Thoracic aorta (tissue), 2 donors: ENCODE measurements at regions not wholly inside any gene's neighbourhood (a gene's known extent, or its start where the extent isn't known, plus 50 kb on each side); places are given as distances from the start of the nearest gene placed in this dataset.

ENCODE experiments used
- ATAC-seq: fragments of 150-250 bp; one replicate; pipeline ENCODE4 v1.8.0; 2017; ENCODE audit warnings: low read depth; ENCODE audit not compliant: insufficient number of reproducible peaks, low FRiP score
- DNase-seq: peaks from one replicate; pipeline ENCODE4 v3.0.0-alpha.2; 2020; ENCODE audit warnings: low spot score
- H3K27ac ChIP-seq, 2 donors: fragments of 200-600 bp; sonication (generic); 1 replicate in 1 of 2; 2 replicates in 1 of 2; pipeline ENCODE4 v1.5.1; 2016; ENCODE audit warnings: mild to moderate bottlenecking in 2 of 2, moderate library complexity in 2 of 2
- H3K27me3 ChIP-seq: fragments of 200-600 bp; sonication (generic); replicated peaks from 2 replicates; pipeline ENCODE4 v1.6.0; 2016; ENCODE audit warnings: mild to moderate bottlenecking; ENCODE audit not compliant: insufficient read depth
- H3K36me3 ChIP-seq: fragments of 200-600 bp; sonication (generic); one replicate; pipeline ENCODE4 v1.5.1; 2016
- H3K4me1 ChIP-seq, 2 donors: fragments of 200-600 bp; sonication (generic); 1 replicate in 1 of 2; 2 replicates in 1 of 2; pipeline versions ENCODE4 v1.5.1 to v1.6.0; 2016; ENCODE audit warnings: low read depth in 2 of 2, mild to moderate bottlenecking in 1 of 2; ENCODE audit not compliant: control insufficient read depth in 1 of 2
- H3K4me3 ChIP-seq: fragments of 200-600 bp; sonication (generic); 2 replicates; pipeline ENCODE4 v1.5.1; 2016; ENCODE audit warnings: mild to moderate bottlenecking
- H3K9me3 ChIP-seq: fragments of 200-600 bp; sonication (generic); 2 replicates; pipeline ENCODE4 v1.5.1; 2016
- TF ChIP-seq, protein P1 (sequence below): fragments of 200-600 bp; sonication (generic); IDR thresholded peaks from one replicate; pipeline ENCODE4 v1.5.1; 2019; ENCODE audit warnings: antibody characterized with exemption

DNA sequence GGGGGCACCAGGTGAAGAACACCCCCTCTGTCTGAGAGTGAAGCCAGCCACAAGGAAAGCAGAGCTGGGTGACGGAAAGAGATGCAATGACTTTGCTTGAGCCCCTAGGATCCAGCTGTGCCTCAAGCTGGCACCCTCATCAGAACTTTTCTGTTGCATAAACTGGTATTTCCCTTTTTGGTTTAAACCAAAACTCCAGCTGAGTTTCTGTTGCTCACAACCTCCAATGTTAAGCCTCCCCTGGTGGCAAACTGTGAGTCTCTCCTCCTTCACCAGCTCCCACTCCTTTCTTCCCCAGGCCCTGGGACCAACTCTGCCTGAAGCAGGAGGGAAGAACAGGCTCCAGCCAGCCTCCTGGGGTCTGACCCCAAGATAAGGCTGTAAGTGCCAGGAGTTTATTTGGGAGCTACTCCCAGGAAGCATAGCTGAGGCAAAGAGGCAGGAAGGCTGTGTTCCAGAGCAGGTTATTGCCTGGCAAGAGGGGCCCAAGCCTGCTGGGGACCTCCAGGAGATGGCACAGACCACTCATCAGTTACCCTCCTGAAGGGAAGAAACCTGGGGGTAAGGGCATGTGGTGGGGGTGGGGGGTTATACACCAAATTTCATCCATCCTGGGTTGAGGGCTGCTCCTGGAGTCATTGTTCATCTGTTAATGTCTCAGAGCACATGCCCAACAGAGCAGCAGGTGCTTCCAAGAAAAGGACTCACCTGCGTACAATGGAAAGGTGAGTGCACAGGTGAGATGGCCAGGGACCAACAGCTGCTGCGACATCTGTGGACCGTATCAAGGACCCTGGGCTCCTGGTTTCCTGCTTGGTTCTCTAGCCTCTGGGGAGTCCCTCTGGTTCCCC lies 73.3 kb upstream of the NANOS1 start:
- DNase-seq: no peak
- Histone ChIP-seq H3K36me3 (no peaks in the 10 kb centered on the region), H3K4me3 (no peak overlapping the region), H3K27me3 (no peaks in the 10 kb centered on the region), H3K9me3 (no peaks in the 10 kb centered on the region), H3K27ac (peak overlapping the region in 1 of 2 donors; percentile 36), H3K4me1 (peaks cover 17 to 42% of the 10 kb centered on the region in 2 donors)
- no peak for ATAC-seq
- TF ChIP-seq, protein P1, sequence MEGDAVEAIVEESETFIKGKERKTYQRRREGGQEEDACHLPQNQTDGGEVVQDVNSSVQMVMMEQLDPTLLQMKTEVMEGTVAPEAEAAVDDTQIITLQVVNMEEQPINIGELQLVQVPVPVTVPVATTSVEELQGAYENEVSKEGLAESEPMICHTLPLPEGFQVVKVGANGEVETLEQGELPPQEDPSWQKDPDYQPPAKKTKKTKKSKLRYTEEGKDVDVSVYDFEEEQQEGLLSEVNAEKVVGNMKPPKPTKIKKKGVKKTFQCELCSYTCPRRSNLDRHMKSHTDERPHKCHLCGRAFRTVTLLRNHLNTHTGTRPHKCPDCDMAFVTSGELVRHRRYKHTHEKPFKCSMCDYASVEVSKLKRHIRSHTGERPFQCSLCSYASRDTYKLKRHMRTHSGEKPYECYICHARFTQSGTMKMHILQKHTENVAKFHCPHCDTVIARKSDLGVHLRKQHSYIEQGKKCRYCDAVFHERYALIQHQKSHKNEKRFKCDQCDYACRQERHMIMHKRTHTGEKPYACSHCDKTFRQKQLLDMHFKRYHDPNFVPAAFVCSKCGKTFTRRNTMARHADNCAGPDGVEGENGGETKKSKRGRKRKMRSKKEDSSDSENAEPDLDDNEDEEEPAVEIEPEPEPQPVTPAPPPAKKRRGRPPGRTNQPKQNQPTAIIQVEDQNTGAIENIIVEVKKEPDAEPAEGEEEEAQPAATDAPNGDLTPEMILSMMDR: no peak

DNA sequence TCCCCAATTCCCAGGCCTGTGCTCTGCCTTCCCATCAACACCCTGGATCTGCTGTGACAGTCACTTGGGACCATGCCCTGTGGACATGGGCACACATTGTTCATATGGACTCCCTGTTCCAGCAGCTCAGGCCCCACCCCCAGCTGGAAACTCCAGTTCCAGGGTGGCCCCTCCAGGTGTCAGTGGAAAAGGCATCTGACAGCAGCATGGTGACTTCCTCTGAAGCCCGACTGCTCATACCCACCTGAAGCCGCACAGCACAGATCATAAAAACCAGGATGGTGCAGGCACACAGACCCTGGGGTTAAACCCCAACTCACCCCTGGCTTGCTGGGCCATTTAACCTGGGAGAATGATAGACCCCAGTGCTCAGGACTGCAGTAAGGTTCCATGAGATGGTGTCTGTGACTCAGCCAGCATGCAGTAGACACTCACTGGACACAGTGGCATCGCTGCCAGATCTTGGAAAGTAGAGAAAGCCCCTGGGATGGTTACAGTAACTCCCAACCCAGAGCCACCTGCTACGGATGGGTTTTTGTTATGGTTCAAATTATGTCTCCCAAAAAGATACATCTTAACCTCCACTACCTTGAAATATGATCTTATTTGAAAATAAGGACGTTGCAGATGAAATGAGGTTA lies 72.6 kb upstream of the NANOS1 start:
- H3K4me3 ChIP-seq: no peak overlapping the region
- no peak for DNase-seq
- no peak overlapping the region for H3K27ac ChIP-seq
- no peaks in the 10 kb centered on the region for H3K9me3 ChIP-seq
- ATAC-seq: no peak
- H3K36me3 ChIP-seq: no peaks in the 10 kb centered on the region
- TF ChIP-seq, protein P1: no peak
- H3K4me1 ChIP-seq: peaks cover 17 to 42% of the 10 kb centered on the region in 2 donors
- H3K27me3 ChIP-seq: no peaks in the 10 kb centered on the region

DNA sequence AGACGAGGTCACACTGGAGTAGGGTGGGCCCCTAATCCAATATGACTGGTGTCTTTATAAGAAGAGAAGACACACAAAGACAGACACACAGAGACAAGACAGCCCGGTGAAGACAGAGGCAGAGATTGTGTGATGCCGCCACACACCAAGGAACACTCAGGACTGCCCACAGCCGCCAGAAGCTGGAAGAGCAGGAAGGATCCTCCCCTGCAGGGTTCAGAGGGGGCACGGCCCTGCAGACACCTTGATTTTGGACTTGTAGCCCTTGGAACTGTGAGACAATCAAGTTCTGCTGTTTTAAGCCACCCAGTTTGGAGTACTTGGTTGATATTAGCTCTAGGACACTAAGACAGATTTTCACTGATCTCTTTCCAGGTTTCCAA lies 72.1 kb upstream of the NANOS1 start:
- DNase-seq: no peak
- H3K27ac ChIP-seq: no peak overlapping the region
- no peak overlapping the region for H3K4me3 ChIP-seq
- no peaks in the 10 kb centered on the region for H3K27me3 ChIP-seq
- H3K9me3 ChIP-seq: no peaks in the 10 kb centered on the region
- H3K36me3 ChIP-seq: no peaks in the 10 kb centered on the region
- TF ChIP-seq, protein P1: no peak
- ATAC-seq: no peak
- peaks cover 17 to 42% of the 10 kb centered on the region in 2 donors for H3K4me1 ChIP-seq

DNA sequence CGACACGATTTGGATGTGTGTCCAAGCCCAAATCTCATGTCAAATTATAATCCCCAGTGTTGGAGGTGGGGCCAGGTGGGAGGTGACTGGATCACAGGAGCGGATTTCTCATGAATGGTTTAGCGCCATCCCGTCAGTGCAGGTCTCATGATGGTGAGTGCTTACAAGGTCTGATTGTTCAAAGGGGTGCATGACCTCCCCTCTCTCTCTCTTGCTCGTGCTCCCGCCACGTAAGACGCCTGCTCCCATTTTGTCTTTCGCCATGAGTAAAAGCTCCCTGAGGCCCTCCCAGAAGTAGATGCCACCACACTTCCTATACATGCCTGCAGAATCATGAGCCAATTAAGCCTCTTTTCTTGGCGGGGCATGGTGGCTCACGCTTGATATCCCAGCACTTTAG lies 71.5 kb upstream of the NANOS1 start:
- Histone ChIP-seq H3K27me3 (no peaks in the 10 kb centered on the region), H3K4me1 (peaks cover 17 to 42% of the 10 kb centered on the region in 2 donors), H3K27ac (no peak overlapping the region), H3K4me3 (no peak overlapping the region), H3K36me3 (no peaks in the 10 kb centered on the region), H3K9me3 (no peaks in the 10 kb centered on the region)
- TF ChIP-seq, protein P1: no peak
- no peak for ATAC-seq
- DNase-seq: no peak

DNA sequence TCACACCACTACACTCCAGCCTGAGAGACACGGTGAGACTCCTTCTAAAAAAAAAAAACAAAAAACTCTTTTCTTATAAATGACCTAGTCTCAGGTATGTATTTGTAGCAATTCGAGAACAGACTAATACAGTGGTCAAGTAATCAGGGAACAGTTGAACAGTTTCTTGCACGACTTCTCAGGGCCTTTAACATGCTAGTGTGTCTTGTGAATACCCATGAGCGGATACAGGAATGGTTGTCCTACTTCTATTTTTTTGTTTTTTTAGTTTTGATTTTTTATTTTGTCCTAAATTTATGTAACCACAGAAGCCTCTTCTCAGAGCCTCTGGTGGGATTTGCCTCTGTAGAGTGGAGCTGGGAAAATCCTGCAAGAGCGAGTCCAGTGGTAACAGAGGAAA lies 71.0 kb upstream of the NANOS1 start:
- TF ChIP-seq, protein P1: no peak
- no peak for ATAC-seq
- H3K27ac ChIP-seq: no peak overlapping the region

More for the DNA sequence above, 71.0 kb upstream of the NANOS1 start:
- DNase-seq: no peak
- Histone ChIP-seq H3K4me3 (no peak overlapping the region), H3K36me3 (no peaks in the 10 kb centered on the region), H3K9me3 (no peaks in the 10 kb centered on the region), H3K27me3 (no peaks in the 10 kb centered on the region), H3K4me1 (peaks cover 17 to 42% of the 10 kb centered on the region in 2 donors)
